ENCODE measurements at regions not wholly inside any gene's neighbourhood (a gene's known extent, or its start where the extent isn't known, plus 50 kb on each side); places are given as distances from the start of the nearest gene placed in this dataset.

DNA sequence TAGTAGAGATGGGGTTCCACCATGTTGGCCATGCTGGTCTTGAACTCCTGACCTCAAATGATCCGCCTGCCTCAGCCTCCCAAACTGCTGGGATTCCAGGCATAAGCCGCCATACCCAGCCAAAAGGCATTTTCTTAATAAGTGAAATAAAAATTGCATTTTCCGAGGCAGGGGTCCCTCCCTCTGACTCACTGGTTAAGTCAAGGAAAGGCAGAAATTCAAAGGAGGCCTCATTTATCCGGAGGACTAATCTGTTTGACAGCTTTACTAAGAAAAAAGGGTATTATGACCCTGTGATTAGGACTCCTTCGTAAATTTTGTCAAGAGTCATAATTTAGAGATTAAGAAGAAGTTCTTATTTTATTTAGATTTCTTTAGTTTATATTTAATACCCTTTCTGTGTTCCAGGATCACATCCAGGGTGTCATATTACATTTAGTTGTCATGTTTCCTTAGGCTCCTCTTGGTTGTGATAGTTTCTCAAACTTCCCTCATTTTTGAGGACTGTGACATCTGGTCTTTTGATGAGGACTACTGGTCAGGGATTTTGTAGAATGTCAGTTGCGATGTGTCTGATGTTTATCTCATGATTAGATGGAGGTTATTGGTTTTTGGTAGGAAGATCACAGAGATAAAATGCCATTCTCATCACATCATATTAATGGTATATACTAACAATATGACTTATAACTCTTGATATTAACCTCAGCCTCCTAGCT, 753.7 kb upstream of the AMOT start:
- Histone ChIP-seq H3K36me3 (ENCODE audit: insufficient read depth, low read length) (no peaks in the 10 kb centered on the region; the same call in 1 of the 2 replicates), H3K9ac (ENCODE audit: low read depth, low read length) (no peak overlapping the region), H3K9me3 (ENCODE audit: control insufficient read depth, insufficient read depth, low read length) (no peaks in the 10 kb centered on the region), H3K4me1 (ENCODE audit: insufficient read depth, low read length) (no peaks in the 10 kb centered on the region)

DNA sequence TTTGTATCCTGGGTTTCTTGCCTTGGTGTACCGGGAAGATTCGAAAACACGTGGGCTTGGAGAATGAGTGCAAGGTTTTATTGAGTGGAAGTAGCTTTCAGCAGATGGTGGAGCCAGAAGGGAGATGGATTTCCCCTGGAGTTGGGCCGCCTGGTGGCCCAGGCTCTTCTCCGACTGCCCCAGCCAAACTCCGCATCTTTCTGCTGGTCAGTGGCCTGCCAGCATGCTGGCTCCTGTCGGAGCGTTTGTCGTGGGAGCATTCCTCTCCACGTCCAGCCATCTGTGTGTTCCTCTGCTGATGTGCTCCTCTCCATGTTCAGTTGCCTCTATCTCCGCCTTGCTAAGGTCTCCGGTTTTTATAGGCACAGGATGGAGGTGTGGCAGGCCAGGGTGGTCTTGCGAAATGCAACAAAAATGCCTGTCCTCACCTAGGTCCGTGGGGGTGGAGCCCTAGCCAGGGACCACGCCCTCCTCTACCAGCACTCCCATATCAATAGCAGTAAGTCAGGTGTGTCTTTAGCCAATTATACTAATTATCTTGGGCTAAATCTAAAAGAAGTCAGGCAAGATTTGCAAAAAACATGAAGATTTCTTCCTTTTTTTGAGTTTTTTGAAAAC, 745.8 kb upstream of the AMOT start:
- Histone ChIP-seq H3K36me3 (ENCODE audit: insufficient read depth, low read length) (no peaks in the 10 kb centered on the region), H3K9me3 (ENCODE audit: control insufficient read depth, insufficient read depth, low read length) (peaks cover 6% of the 10 kb centered on the region), H3K9ac (ENCODE audit: low read depth, low read length) (no peak overlapping the region), H3K4me1 (ENCODE audit: insufficient read depth, low read length) (no peaks in the 10 kb centered on the region)

DNA sequence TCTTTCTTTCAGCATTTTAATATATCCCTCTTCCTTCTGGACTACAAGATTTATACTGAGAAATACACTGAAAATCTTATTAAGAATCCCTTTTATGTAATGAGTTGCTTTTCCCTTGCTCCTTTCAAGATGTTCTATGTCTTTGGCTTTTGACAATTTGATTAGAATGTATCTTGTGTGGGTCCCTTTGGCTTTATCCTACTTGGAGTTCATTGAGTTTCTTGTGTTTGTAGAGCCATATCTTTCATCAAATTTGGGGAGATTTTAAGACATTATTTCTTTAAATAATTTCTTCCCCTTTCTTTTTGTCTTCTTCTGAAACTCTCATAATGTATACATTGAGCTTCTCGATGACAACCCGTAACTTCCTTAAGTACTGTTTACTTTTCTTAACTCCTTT, 739.9 kb upstream of the AMOT start:
- peaks cover 6% of the 10 kb centered on the region for H3K9me3 ChIP-seq (ENCODE audit: control insufficient read depth, insufficient read depth, low read length)
- no peaks in the 10 kb centered on the region for H3K4me1 ChIP-seq (ENCODE audit: insufficient read depth, low read length)
- H3K9ac ChIP-seq (ENCODE audit: low read depth, low read length), result no peak overlapping the region
- H3K36me3 ChIP-seq (ENCODE audit: insufficient read depth, low read length), result no peaks in the 10 kb centered on the region

DNA sequence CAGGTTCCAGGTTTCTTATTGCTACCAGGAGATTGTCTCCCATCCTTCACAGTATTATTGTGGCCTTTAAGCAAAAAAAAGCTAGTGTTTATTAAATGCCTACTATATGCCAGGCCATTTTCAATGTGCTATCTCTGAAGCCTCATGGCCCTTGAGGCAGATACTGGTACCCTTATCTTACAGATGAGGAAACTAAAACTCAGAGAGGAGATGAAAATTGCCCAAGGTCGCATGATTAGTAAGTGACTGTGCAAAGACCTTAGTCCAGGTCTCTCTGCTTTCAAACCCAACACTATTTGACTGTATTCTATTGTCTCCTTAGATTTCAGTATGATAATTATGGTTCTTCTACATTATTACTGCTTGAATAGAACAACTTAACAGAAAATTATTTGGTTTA, 717.9 kb upstream of the AMOT start:
- no peaks in the 10 kb centered on the region for H3K36me3 ChIP-seq (ENCODE audit: insufficient read depth, low read length)
- no peak overlapping the region for H3K9ac ChIP-seq (ENCODE audit: low read depth, low read length)
- no peaks in the 10 kb centered on the region for H3K4me1 ChIP-seq (ENCODE audit: insufficient read depth, low read length)
- H3K9me3 ChIP-seq (ENCODE audit: control insufficient read depth, insufficient read depth, low read length), result no peaks in the 10 kb centered on the region

DNA sequence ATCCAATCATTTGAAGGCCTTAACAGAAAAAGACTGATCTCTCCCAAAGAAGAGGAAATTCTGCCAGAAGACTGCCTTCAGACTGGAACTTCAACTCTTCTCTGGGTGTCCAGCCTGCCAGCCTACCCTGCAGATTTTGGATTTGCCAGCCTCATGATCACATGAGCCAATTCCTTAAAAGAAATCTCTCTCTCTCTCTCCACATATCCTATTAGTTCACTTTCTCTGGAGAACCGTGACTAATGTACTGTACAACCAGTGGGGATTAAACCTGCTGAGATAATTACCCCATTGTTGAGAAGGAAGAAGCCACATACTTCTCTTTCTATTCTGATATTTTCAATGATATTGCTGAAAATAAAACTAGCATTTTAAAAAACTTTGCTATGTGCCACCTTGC, 711.3 kb upstream of the AMOT start:
- H3K9ac ChIP-seq (ENCODE audit: low read depth, low read length), result no peak overlapping the region

DNA sequence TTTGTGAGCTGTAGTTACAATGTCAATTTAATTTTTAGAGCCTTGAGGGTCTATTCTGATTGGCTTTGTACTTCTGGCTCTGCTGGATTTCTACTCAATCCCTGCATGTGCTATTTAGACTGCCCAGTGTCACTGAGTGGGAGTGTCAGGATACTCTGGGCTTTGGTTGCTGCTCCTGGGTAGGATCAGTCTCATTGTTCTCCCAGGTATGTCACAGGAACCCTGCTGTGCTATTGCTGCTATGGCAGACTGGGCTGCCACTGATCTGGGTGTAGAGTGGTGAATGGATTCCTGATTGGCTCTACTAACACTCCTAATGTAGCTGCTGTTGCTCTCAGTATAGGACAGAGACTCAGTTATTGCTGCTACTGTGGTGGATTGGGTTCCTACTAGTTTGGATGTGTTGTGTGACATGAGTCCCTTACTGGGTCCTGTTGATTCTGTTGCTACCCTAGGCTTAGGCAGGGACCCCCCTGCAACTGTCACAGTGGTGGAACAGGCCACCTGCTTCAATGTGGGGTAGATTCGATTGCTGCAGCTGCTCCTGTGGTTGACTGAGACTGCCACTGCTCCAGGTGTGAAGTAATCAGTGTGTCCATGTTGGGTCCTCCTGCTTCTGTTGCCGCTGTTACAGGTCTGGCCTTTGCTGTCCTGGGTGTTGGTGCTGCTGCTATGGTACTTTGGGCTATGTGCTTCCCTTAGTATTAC, 707.8 kb upstream of the AMOT start:
- Histone ChIP-seq H3K9me3 (ENCODE audit: control insufficient read depth, insufficient read depth, low read length) (no peaks in the 10 kb centered on the region), H3K4me1 (ENCODE audit: insufficient read depth, low read length) (peaks cover 11% of the 10 kb centered on the region), H3K36me3 (ENCODE audit: insufficient read depth, low read length) (no peaks in the 10 kb centered on the region), H3K9ac (ENCODE audit: low read depth, low read length) (no peak overlapping the region)

More for the DNA sequence above, 711.3 kb upstream of the AMOT start:
- Histone ChIP-seq H3K4me1 (ENCODE audit: insufficient read depth, low read length) (peaks cover 7% of the 10 kb centered on the region), H3K9me3 (ENCODE audit: control insufficient read depth, insufficient read depth, low read length) (no peaks in the 10 kb centered on the region), H3K36me3 (ENCODE audit: insufficient read depth, low read length) (no peaks in the 10 kb centered on the region)

DNA sequence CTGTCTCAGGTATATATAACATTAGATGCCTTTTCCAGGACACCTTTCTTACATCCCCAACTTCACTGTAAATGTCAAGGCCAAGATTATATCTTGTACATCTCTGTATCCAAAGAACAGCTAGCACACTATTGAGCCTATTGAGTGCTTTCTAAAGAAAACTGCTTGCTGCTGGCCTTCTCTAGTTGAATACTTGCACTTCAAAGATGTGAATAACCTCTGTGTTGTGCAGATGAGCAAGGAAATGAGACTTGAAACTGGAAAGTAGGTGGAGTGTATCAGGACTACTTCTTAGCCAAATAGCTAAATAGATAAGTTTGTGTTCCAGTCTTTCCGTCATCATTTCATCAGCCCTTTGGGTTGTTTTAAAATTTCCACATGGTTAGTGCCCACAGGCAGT, 704.4 kb upstream of the AMOT start:
- Histone ChIP-seq H3K9me3 (ENCODE audit: control insufficient read depth, insufficient read depth, low read length) (no peaks in the 10 kb centered on the region), H3K4me1 (ENCODE audit: insufficient read depth, low read length) (peaks cover 16% of the 10 kb centered on the region), H3K9ac (ENCODE audit: low read depth, low read length) (no peak overlapping the region; the same call in 1 of the 2 replicates), H3K36me3 (ENCODE audit: insufficient read depth, low read length) (no peaks in the 10 kb centered on the region)

DNA sequence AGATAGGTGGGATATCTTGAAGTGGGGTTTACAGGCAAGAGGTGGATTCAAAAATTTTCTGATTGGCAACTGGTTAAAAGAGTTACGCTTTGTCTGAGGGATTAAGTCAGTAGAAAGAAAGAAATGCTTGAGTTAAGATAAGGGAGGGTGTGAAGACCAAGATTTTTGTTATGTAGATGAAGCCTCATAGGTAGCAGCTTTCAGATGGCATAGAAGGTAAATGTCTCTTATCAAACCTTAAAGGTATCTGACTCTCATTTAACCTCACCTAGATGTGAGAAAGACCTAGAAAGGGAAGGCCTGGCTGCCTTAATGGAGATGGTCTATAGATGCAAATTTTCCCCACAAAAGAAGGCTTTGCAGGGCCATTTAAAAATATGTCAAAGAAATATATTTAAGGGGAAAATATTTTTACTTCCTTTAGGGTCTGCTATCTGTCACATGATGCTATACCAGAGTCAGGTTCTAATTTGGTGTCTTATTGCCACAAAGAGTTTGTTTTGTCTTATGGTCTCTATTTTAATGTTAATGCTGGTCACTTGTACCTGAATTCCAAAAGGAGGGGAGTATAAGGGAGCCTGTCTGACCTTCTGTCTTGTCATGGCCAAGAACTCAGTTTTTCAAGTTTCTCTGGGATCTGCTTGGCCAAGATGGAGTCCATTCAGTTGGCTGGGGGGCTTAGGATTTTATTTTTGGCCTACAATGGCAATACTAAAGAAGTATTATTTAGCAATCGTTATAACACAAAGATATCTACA, 699.1 kb upstream of the AMOT start:
- H3K9me3 ChIP-seq (ENCODE audit: control insufficient read depth, insufficient read depth, low read length), result no peaks in the 10 kb centered on the region; the same call in 1 of the 2 replicates

DNA sequence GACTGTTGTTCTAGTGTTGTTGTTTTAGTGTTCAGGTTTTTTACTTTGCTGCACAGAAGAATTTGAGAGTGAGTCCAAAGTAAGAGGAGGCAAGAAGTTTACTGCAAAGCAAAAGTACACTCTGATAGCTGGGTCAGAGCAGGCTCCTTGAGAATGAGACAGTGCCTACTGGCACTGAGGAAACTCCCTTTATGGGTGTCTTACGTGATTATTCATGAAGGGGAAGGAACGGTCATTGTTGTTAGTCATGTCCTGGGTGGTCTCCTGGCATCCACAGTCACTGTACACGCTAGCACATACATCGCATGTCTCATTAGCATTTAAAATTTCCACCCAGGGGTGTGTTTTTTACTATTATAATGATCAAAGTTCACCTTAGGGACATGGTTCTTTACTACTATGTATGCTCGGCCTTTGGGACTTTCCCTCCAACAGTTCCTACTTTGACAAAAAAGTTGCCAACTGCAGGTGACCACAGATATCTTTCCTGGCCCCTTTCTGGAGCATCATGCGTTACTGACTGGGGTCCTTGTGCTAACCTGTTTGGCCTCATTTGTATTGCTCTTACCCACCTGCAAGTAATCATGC, 688.9 kb upstream of the AMOT start:
- no peak overlapping the region for H3K9ac ChIP-seq (ENCODE audit: low read depth, low read length)
- H3K9me3 ChIP-seq (ENCODE audit: control insufficient read depth, insufficient read depth, low read length), result no peaks in the 10 kb centered on the region
- no peaks in the 10 kb centered on the region for H3K4me1 ChIP-seq (ENCODE audit: insufficient read depth, low read length)
- H3K36me3 ChIP-seq (ENCODE audit: insufficient read depth, low read length), result no peaks in the 10 kb centered on the region

More for the DNA sequence above, 699.1 kb upstream of the AMOT start:
- peaks cover 11% of the 10 kb centered on the region; the same call in 1 of the 2 replicates for H3K4me1 ChIP-seq (ENCODE audit: insufficient read depth, low read length)
- no peaks in the 10 kb centered on the region for H3K36me3 ChIP-seq (ENCODE audit: insufficient read depth, low read length)
- H3K9ac ChIP-seq (ENCODE audit: low read depth, low read length), result no peak overlapping the region

DNA sequence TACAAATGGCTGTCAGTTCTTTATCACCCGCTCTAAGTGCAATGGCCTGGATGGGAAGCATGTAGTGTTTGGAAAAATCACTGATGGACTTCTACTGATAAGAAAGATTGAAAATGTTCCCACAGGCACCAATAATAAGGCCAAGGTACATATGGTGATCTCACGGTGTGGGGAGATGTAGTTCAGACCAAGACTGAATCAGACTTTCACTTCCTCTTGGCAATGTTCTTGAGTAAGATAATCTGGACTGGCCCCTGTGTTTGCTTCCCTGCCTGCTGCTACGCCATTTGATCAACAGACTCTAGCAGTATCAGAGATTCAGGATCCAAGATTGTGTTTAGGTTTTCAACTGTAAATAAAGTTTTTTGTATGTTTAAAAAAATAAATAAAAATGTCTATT, 682.2 kb upstream of the AMOT start:
- no peaks in the 10 kb centered on the region for H3K36me3 ChIP-seq (ENCODE audit: insufficient read depth, low read length)
- H3K9me3 ChIP-seq (ENCODE audit: control insufficient read depth, insufficient read depth, low read length), result no peaks in the 10 kb centered on the region
- H3K4me1 ChIP-seq (ENCODE audit: insufficient read depth, low read length), result no peaks in the 10 kb centered on the region
- no peak overlapping the region for H3K9ac ChIP-seq (ENCODE audit: low read depth, low read length)

DNA sequence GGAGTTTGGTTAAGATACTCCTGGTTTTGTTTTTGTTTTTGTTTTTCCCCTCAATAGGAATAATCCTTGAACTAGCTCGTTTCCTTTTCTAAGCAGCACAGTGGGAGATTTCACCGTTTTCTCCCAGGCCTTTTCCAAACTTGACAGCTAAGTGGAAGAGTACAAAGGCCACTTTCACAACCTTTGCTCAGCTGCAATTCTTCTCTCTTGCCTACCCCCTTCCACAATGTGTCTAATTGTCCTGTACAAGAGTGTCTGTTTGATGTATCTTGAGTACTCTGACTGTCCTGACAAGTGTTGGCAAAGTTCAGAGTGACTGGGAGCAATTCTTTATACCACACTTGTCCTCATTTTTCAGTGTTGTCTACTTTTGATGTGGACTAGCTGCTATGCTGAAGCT, 674.3 kb upstream of the AMOT start:
- peaks cover 8% of the 10 kb centered on the region; the same call in 1 of the 2 replicates for H3K4me1 ChIP-seq (ENCODE audit: insufficient read depth, low read length)
- H3K9ac ChIP-seq (ENCODE audit: low read depth, low read length), result no peak overlapping the region
- H3K36me3 ChIP-seq (ENCODE audit: insufficient read depth, low read length), result no peaks in the 10 kb centered on the region
- H3K9me3 ChIP-seq (ENCODE audit: control insufficient read depth, insufficient read depth, low read length), result no peaks in the 10 kb centered on the region

DNA sequence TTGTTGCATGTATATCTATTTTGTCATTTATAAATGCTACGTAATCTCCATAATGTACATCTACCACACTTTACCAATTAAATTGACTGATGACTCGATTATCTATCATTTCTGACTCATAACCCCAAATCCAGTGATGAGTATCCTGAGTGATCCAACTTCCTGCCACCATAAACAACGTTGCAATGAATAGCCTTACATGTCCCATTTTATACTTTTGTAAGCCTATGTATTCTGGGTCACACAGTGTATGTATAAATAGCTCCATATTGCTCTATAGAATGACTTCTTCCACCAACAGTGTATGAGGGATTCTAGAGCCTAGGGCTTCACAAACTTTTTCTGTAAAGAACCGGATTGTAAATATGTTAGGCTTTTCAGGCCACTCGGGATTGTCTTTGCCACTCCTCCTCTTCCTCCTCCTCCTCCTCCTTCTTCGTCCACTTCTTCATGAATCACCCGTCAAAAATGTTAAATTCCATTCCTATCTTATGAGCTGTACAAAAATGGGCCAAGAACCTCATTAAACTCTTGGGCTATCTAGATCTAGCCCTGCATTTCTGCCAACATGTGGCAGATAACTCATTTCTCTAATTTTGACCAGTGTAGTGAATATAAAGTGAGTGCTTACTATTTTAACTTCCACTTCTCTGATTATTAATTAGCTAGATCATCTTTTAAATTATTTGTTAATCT, 672.2 kb upstream of the AMOT start:
- H3K9me3 ChIP-seq (ENCODE audit: control insufficient read depth, insufficient read depth, low read length), result no peaks in the 10 kb centered on the region
- no peaks in the 10 kb centered on the region for H3K36me3 ChIP-seq (ENCODE audit: insufficient read depth, low read length)
- H3K9ac ChIP-seq (ENCODE audit: low read depth, low read length), result no peak overlapping the region
- H3K4me1 ChIP-seq (ENCODE audit: insufficient read depth, low read length), result peaks cover 8% of the 10 kb centered on the region; the same call in 1 of the 2 replicates

DNA sequence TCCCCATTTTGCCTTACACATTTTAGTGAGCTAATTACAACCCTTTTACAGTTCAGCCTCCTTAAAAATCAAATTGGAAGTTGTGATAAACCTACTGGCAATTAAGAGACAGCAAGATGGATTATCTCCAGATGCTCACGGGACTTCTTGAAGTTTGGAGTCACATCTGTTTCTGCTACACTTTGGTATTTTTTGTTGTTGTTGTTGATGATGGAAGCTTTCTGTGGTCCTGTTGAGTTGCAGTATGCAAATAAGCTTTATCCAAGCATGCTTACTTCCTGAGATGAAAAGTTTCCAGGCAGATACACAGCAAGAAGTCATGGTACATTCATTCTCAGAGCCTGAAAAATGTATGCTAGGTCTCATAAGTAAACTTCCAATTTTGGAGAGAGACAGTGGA, 670.0 kb upstream of the AMOT start:
- Histone ChIP-seq H3K36me3 (ENCODE audit: insufficient read depth, low read length) (no peaks in the 10 kb centered on the region), H3K9ac (ENCODE audit: low read depth, low read length) (no peak overlapping the region), H3K9me3 (ENCODE audit: control insufficient read depth, insufficient read depth, low read length) (no peaks in the 10 kb centered on the region), H3K4me1 (ENCODE audit: insufficient read depth, low read length) (peaks cover 6% of the 10 kb centered on the region; the same call in 1 of the 2 replicates)

Measured in ES-I3 (cell line).